C4-2B (cell line): ENCODE measurements at regions not wholly inside any gene's neighbourhood (a gene's known extent, or its start where the extent isn't known, plus 50 kb on each side); places are given as distances from the start of the nearest gene placed in this dataset.

ENCODE experiments used
- ZFX ChIP-seq: fragments of 450-650 bp; IDR thresholded peaks from 2 replicates; pipeline ENCODE4 v1.6.1; 2017
- TF ChIP-seq, protein P1 (sequence below): fragments of 450-650 bp; conservative IDR thresholded peaks from 2 replicates; pipeline ENCODE4 v1.5.1; 2017; ENCODE audit warnings: mild to moderate bottlenecking

DNA sequence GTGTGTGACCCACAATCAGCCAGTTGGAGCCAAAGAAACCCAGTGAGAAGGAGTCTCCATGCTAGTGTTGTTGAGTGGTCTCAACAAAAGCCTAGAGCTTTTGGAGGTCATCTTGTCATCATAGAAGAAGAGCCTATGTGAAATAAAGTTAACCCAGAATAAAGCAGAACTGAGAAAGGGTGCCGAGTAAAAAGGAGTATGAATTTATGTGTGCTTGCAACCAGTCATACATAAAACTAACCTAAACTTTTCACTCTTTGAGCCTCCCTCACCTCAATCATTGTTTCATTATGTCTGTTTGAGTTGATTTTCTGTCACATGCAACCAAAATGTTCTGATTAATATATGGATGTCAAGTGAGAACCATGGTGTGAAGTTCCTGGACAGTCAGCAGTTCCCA is 599.3 kb upstream of the ZEB2 start:
- TF ChIP-seq, protein P1, sequence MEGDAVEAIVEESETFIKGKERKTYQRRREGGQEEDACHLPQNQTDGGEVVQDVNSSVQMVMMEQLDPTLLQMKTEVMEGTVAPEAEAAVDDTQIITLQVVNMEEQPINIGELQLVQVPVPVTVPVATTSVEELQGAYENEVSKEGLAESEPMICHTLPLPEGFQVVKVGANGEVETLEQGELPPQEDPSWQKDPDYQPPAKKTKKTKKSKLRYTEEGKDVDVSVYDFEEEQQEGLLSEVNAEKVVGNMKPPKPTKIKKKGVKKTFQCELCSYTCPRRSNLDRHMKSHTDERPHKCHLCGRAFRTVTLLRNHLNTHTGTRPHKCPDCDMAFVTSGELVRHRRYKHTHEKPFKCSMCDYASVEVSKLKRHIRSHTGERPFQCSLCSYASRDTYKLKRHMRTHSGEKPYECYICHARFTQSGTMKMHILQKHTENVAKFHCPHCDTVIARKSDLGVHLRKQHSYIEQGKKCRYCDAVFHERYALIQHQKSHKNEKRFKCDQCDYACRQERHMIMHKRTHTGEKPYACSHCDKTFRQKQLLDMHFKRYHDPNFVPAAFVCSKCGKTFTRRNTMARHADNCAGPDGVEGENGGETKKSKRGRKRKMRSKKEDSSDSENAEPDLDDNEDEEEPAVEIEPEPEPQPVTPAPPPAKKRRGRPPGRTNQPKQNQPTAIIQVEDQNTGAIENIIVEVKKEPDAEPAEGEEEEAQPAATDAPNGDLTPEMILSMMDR: no peak
- TF ChIP-seq ZFX: no peak
